ENCODE measurements at regions not wholly inside any gene's neighbourhood (a gene's known extent, or its start where the extent isn't known, plus 50 kb on each side); places are given as distances from the start of the nearest gene placed in this dataset.
A peak's percentile ranks its signal among the peaks of the same experiment; 100 is the strongest.

DNA sequence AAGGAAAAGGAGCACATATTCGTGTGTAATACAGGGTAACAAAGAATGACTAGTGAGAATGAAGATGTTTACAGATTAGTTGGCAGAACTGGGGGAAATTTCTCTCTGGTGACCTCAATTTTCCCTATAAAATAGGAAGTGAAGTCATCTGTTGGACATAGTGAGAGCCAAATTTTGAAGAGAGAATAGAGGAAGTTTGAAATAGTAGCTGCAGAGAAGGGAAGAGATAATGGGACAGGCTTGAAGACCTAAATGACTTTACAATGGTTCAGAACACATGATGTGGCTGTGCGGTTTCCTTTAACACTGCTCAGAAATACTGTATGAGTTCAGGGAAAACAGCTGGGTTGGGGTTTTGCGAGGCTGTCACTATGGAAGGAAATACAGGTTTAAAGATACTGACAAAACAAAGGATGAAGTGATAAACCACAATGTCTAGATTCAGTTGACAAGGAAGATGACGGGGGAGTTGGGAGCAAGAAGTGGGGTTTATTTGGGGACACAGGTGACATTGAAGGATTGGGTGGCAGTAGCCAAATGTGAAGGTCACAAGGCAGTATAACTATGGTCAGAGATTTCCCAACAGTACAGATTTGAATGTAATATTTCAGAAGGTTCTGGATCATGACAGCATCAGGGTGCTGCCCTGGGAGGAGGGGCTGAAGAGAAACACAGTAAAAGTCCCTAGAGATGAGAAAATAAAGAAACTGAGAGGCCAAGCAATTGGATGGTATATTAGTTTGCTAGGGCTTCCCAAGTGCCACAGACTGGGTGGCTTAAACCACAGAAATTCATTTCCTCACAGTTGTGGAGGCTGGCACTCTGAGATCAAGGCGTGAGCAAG is 82.6 kb upstream of the TANK start:
- Histone ChIP-seq H4K20me1 (ENCODE audit: control insufficient read depth, insufficient read depth, low read length, poor library complexity, severe bottlenecking) (no peaks in the 10 kb centered on the region), H3K4me2 (replicated peaks; ENCODE audit: low read depth, low read length, poor library complexity, severe bottlenecking) (peak overlapping the region; percentile 14), H3K79me2 (ENCODE audit: control insufficient read depth, insufficient read depth, low read length) (no peaks in the 10 kb centered on the region), H3K27ac (ENCODE audit: low read length in 2 of 2) (no peak overlapping the region), H3K4me3 (ENCODE audit: control extremely low read depth in 1 of 5, extremely low read depth in 1 of 5, insufficient read depth in 1 of 5, low read depth in 2 of 5, low read length in 4 of 5) (no peak overlapping the region), H3K4me1 (ENCODE audit: control insufficient read depth in 2 of 2, insufficient read depth in 2 of 2, low read length in 2 of 2) (peaks cover 15 to 18% of the 10 kb centered on the region in 2 donors), H3K9ac (ENCODE audit: low read length) (no peak overlapping the region), H3K27me3 (replicated peaks in 1 of 4; ENCODE audit: control extremely low read depth in 1 of 4, control insufficient read depth in 3 of 4, insufficient read depth in 4 of 4, low read length in 3 of 4) (no peaks in the 10 kb centered on the region), H2AFZ (ENCODE audit: insufficient read depth, low read depth, low read length, poor library complexity, severe bottlenecking) (peak overlapping the region; percentile 18), H3K36me3 (replicated peaks in 1 of 2; ENCODE audit: control extremely low read depth in 1 of 2, control insufficient read depth in 1 of 2, extremely low read depth in 1 of 2, insufficient read depth in 2 of 2, low read length in 1 of 2) (no peaks in the 10 kb centered on the region), H3K9me3 (ENCODE audit: control extremely low read depth in 1 of 3, control insufficient read depth in 2 of 3, insufficient read depth in 1 of 3, low read length in 2 of 3) (no peaks in the 10 kb centered on the region)
- peak; percentile 70 for ATAC-seq (ENCODE audit: low read depth)
- intact Hi-C loops (cut with micrococcal nuclease) = no loop called here
- TF ChIP-seq, protein P1, sequence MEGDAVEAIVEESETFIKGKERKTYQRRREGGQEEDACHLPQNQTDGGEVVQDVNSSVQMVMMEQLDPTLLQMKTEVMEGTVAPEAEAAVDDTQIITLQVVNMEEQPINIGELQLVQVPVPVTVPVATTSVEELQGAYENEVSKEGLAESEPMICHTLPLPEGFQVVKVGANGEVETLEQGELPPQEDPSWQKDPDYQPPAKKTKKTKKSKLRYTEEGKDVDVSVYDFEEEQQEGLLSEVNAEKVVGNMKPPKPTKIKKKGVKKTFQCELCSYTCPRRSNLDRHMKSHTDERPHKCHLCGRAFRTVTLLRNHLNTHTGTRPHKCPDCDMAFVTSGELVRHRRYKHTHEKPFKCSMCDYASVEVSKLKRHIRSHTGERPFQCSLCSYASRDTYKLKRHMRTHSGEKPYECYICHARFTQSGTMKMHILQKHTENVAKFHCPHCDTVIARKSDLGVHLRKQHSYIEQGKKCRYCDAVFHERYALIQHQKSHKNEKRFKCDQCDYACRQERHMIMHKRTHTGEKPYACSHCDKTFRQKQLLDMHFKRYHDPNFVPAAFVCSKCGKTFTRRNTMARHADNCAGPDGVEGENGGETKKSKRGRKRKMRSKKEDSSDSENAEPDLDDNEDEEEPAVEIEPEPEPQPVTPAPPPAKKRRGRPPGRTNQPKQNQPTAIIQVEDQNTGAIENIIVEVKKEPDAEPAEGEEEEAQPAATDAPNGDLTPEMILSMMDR (IDR thresholded peaks at IDR 0.05) = no peak
- TF ChIP-seq EZH2 (IDR thresholded peaks at IDR 0.05; ENCODE audit: borderline replicate concordance, insufficient read depth, low read depth, low read length, poor library complexity, severe bottlenecking) = no peak
- no peaks in the 10 kb centered on the region for H3K9me3 Mint-ChIP-seq (ENCODE audit: insufficient read depth)
- ChIA-PET POLR2A (no interaction called here), CTCF (interaction anchor here (0.9 to 7.2 kb wide), 2 partner anchors 9 to 14 kb away, joined by 3 to 37 read pairs; no protein-coding TSS in a partner anchor)
- peak overlapping the region; percentile 68 for H3K27ac Mint-ChIP-seq
- peak overlapping the region; percentile 48 for H3K4me3 Mint-ChIP-seq
- no peaks in the 10 kb centered on the region for H3K27me3 Mint-ChIP-seq
- peak; percentile 64 for DNase-seq
- peaks cover 18% of the 10 kb centered on the region for H3K4me1 Mint-ChIP-seq
- WGBS (ENCODE audit: insufficient coverage) = 0% methylated on average over 4 of the region's 5 CpGs

DNA sequence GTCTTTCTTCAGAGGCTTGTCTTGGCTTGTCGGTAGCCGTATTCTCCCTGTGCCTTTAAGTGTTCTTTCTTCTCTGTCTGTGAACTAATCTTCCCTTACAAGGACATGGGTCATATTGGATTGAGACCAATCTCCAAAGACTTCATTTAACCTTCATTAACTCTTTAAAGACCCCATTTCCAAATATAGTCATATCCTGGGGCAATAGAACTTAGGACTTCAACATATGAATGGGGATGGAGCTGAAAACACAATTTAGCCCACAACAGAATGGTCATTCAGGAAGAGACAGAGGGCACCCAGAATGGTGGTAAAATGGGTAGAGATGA is 82.1 kb upstream of the TANK start:
- H3K4me1 Mint-ChIP-seq = peaks cover 18% of the 10 kb centered on the region
- H3K27ac Mint-ChIP-seq = peak overlapping the region; percentile 15
- Histone ChIP-seq H3K36me3 (replicated peaks in 1 of 2; ENCODE audit: control extremely low read depth in 1 of 2, control insufficient read depth in 1 of 2, extremely low read depth in 1 of 2, insufficient read depth in 2 of 2, low read length in 1 of 2) (no peaks in the 10 kb centered on the region), H3K4me2 (replicated peaks; ENCODE audit: low read depth, low read length, poor library complexity, severe bottlenecking) (peak overlapping the region; percentile 14), H3K4me3 (ENCODE audit: control extremely low read depth in 1 of 5, extremely low read depth in 1 of 5, insufficient read depth in 1 of 5, low read depth in 2 of 5, low read length in 4 of 5) (no peak overlapping the region), H3K9me3 (ENCODE audit: control extremely low read depth in 1 of 3, control insufficient read depth in 2 of 3, insufficient read depth in 1 of 3, low read length in 2 of 3) (no peaks in the 10 kb centered on the region), H3K4me1 (ENCODE audit: control insufficient read depth in 2 of 2, insufficient read depth in 2 of 2, low read length in 2 of 2) (peaks cover 15 to 18% of the 10 kb centered on the region in 2 donors), H4K20me1 (ENCODE audit: control insufficient read depth, insufficient read depth, low read length, poor library complexity, severe bottlenecking) (no peaks in the 10 kb centered on the region), H2AFZ (ENCODE audit: insufficient read depth, low read depth, low read length, poor library complexity, severe bottlenecking) (no peak overlapping the region), H3K9ac (ENCODE audit: low read length) (no peak overlapping the region), H3K79me2 (ENCODE audit: control insufficient read depth, insufficient read depth, low read length) (no peaks in the 10 kb centered on the region), H3K27me3 (replicated peaks in 1 of 4; ENCODE audit: control extremely low read depth in 1 of 4, control insufficient read depth in 3 of 4, insufficient read depth in 4 of 4, low read length in 3 of 4) (no peaks in the 10 kb centered on the region), H3K27ac (ENCODE audit: low read length in 2 of 2) (no peak overlapping the region)
- ChIA-PET POLR2A (no interaction called here), CTCF (interaction anchor here (1.4 to 7.2 kb wide), 3 partner anchors 12 to 15 kb away, joined by 5 to 37 read pairs (median 7); no protein-coding TSS in a partner anchor)
- TF ChIP-seq, protein P1 (IDR thresholded peaks at IDR 0.05) = no peak
- no peak for TF ChIP-seq EZH2 (IDR thresholded peaks at IDR 0.05; ENCODE audit: borderline replicate concordance, insufficient read depth, low read depth, low read length, poor library complexity, severe bottlenecking)
- no peak for ATAC-seq (ENCODE audit: low read depth)
- DNase-seq = no peak
- no peak overlapping the region for H3K4me3 Mint-ChIP-seq
- WGBS (ENCODE audit: insufficient coverage) = 33% methylated on average over 2 of the region's 2 CpGs
- no peaks in the 10 kb centered on the region for H3K9me3 Mint-ChIP-seq (ENCODE audit: insufficient read depth)
- intact Hi-C loops (cut with micrococcal nuclease) = no loop called here
- no peaks in the 10 kb centered on the region for H3K27me3 Mint-ChIP-seq

Data from B cell (primary cell).